Fibroblast of lung (primary cell): ENCODE measurements at regions not wholly inside any gene's neighbourhood (a gene's known extent, or its start where the extent isn't known, plus 50 kb on each side); places are given as distances from the start of the nearest gene placed in this dataset.

Source experiments
- EZH2 ChIP-seq: IDR thresholded peaks from 2 replicates; pipeline ENCODE4 v1.5.1; 2012; ENCODE audit warnings: low read length, control low read depth, mild to moderate bottlenecking; ENCODE audit errors: missing control alignments
- TF ChIP-seq, protein P1 (sequence below), 2 donors: IDR thresholded peaks in 1 of 2; conservative IDR thresholded peaks in 1 of 2; 1 replicate in 1 of 2; 2 replicates in 1 of 2; pipeline ENCODE4 v1.5.1; 2011 to 2012; ENCODE audit warnings: low read length in 2 of 2, control low read depth in 1 of 2, inconsistent platforms in 1 of 2, low read depth in 1 of 2, mild to moderate bottlenecking in 1 of 2

DNA sequence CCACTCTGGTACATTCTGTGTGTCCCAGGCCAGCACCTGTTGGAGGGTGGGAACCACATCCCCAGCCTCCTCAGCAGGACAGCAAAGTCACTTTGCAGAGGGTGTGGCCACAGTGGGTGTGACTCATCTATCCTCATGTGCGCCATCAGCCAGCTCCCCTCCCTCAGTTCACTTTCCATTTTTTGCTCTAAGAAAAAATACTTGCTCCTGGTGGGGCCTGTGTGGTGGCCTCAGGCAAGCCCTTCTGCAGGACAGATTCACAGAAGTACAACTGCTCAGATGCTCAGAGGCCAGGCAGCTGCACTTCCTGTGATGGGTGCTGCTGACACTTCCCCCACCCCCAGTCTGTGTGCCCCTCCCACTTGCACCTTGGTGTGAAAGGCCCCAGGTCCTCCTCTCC, 78.3 kb upstream of the ALDH1L1 start:
- TF ChIP-seq, protein P1, sequence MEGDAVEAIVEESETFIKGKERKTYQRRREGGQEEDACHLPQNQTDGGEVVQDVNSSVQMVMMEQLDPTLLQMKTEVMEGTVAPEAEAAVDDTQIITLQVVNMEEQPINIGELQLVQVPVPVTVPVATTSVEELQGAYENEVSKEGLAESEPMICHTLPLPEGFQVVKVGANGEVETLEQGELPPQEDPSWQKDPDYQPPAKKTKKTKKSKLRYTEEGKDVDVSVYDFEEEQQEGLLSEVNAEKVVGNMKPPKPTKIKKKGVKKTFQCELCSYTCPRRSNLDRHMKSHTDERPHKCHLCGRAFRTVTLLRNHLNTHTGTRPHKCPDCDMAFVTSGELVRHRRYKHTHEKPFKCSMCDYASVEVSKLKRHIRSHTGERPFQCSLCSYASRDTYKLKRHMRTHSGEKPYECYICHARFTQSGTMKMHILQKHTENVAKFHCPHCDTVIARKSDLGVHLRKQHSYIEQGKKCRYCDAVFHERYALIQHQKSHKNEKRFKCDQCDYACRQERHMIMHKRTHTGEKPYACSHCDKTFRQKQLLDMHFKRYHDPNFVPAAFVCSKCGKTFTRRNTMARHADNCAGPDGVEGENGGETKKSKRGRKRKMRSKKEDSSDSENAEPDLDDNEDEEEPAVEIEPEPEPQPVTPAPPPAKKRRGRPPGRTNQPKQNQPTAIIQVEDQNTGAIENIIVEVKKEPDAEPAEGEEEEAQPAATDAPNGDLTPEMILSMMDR (conservative IDR thresholded peaks at IDR 0.05 in 1 of 2, IDR thresholded peaks at IDR 0.05 in 1 of 2; ENCODE audit: low read depth in 1 of 2, low read length in 2 of 2), result no peak
- no peak for TF ChIP-seq EZH2
